DMS53 (cell line): ENCODE measurements at regions not wholly inside any gene's neighbourhood (a gene's known extent, or its start where the extent isn't known, plus 50 kb on each side); places are given as distances from the start of the nearest gene placed in this dataset.
"Not testable (repeated sequence)": the region's sequence is repeated elsewhere in the genome, so short reads cannot be mapped to it uniquely, and the experiment has no call there.

Experiments
- DNase-seq: peaks from one replicate; lab custom pipeline; 2025; lab: John Stamatoyannopoulos, UW

GRCh38 chr10:121133901-121134300, 282.7 kb downstream of the WDR11 start:
- DNase-seq, result no peak

- DNase-seq, result no peak
Measured at GRCh38 chr10:121134711-121135110, 283.5 kb downstream of the WDR11 start.

GRCh38 chr10:121135512-121135911, 284.4 kb downstream of the WDR11 start:
- no peak for DNase-seq

GRCh38 chr10:121137533-121137932, 286.4 kb downstream of the WDR11 start:
- no peak for DNase-seq

GRCh38 chr10:121138112-121138860, 287.1 kb downstream of the WDR11 start:
- DNase-seq, result no peak

- DNase-seq, result no peak
Measured at GRCh38 chr10:121138918-121139317, 287.8 kb downstream of the WDR11 start.

- DNase-seq, result not testable (repeated sequence)
Measured at GRCh38 chr10:121145802-121146395, 294.7 kb downstream of the WDR11 start.

- DNase-seq, result no peak
Measured at GRCh38 chr10:121148921-121149320, 297.8 kb downstream of the WDR11 start.

- no peak for DNase-seq
Measured at GRCh38 chr10:121152033-121152432, 300.9 kb downstream of the WDR11 start.

- DNase-seq, result no peak
Measured at GRCh38 chr10:121152935-121153334, 301.8 kb downstream of the WDR11 start.

GRCh38 chr10:121154310-121154709, 303.1 kb downstream of the WDR11 start:
- no peak for DNase-seq

GRCh38 chr10:121154846-121155245, 303.7 kb downstream of the WDR11 start:
- peak; percentile 12 for DNase-seq

GRCh38 chr10:121155742-121156474, 304.7 kb downstream of the WDR11 start:
- peak; percentile 19 for DNase-seq

GRCh38 chr10:121157998-121158397, 306.8 kb downstream of the WDR11 start:
- DNase-seq, result no peak

GRCh38 chr10:121158988-121159579, 307.9 kb downstream of the WDR11 start:
- peak; percentile 68 for DNase-seq

GRCh38 chr10:121159670-121160069, 308.5 kb downstream of the WDR11 start:
- DNase-seq, result no peak

GRCh38 chr10:121165276-121165675, 314.1 kb downstream of the WDR11 start:
- no peak for DNase-seq

- DNase-seq, result peak; percentile 27
Measured at GRCh38 chr10:121167534-121168243, 316.5 kb downstream of the WDR11 start.

GRCh38 chr10:121168545-121169216, 317.5 kb downstream of the WDR11 start:
- peak; percentile 60 for DNase-seq

GRCh38 chr10:121169406-121169805, 318.2 kb downstream of the WDR11 start:
- peak; percentile 7 for DNase-seq
